ENCODE measurements at regions not wholly inside any gene's neighbourhood (a gene's known extent, or its start where the extent isn't known, plus 50 kb on each side); places are given as distances from the start of the nearest gene placed in this dataset.
"Not testable (repeated sequence)": the region's sequence is repeated elsewhere in the genome, so short reads cannot be mapped to it uniquely, and the experiment has no call there.

DNA sequence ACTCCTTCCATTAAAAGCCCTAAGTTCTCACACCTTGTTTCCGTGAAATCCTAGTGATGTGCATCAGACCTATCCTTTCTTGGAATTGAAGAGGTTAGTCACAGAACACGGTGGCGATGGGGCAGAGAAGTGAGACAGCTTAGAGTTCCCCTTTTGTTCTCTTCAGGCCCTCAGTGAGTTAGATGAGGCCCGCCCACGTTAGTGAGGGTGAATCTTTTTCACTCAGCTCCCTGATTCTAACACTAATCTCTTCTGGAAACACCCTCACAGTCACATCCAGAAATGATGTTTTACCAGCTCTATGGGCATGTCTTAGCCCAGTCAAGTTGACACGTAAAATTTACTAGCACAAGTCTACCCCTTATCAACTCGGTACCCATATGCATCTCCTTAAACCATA is 172.7 kb upstream of the NOX3 start (continued):
- no peak for TF ChIP-seq ZNF462 (CRISPR knock-in tag; IDR thresholded peaks at IDR 0.05)
- no peak for TF ChIP-seq STAT1 (IDR thresholded peaks at IDR 0.05; ENCODE audit: unreplicated experiment)
- no peak for TF ChIP-seq REST (IDR thresholded peaks at IDR 0.05; ENCODE audit: unreplicated experiment)
- TF ChIP-seq ZNF331 (CRISPR knock-in tag; IDR thresholded peaks at IDR 0.05; ENCODE audit: low read depth) = no peak
- TF ChIP-seq EZH2phosphoT487 (IDR thresholded peaks at IDR 0.05; ENCODE audit: unreplicated experiment) = no peak
- TF ChIP-seq NANOG (IDR thresholded peaks at IDR 0.05; ENCODE audit: borderline replicate concordance) = no peak

DNA sequence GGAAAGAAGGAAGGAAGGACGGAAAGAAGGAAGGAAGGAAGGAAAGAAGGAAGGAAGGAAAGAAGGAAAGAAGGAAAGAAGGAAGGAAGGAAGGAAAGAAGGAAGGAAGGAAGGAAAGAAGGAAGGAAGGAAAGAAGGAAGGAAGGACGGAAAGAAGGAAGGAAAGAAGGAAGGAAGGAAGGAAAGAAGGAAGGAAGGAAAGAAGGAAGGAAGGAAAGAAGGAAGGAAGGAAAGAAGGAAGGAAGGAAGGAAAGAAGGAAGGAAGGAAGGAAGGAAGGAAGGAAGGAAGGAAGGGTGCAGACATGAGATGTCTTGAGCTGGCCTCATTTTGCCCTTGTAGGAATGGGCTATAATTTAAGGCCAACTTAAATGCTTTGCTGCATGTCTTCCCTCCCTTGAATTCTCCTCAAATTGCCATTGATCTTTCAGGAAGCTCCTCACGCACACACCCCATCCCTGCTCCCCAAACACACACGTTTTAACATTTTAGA is 172.1 kb upstream of the NOX3 start:
- H3K4me3 Mint-ChIP-seq; H3K27me3 Mint-ChIP-seq (ENCODE audit: insufficient read depth, low read depth, poor library complexity); H3K27ac Mint-ChIP-seq; ATAC-seq; H3F3A ChIP-seq (replicated peaks; ENCODE audit: low read depth); H3K4me3 ChIP-seq; DNase-seq (ENCODE audit: low spot score); H3K79me2 ChIP-seq (replicated peaks; ENCODE audit: insufficient read depth); H3K36me3 Mint-ChIP-seq (ENCODE audit: low read depth); H3K27ac ChIP-seq (ENCODE audit: low read depth); H3K27me3 ChIP-seq (ENCODE audit: insufficient read depth); H4K20me1 ChIP-seq (replicated peaks; ENCODE audit: insufficient read depth); H3K9me3 Mint-ChIP-seq; H3K36me3 ChIP-seq (ENCODE audit: insufficient read depth); H3K9me2 ChIP-seq (ENCODE audit: insufficient read depth); H3K4me2 ChIP-seq: not testable (repeated sequence)
- H2AFZ ChIP-seq = peak overlapping the region; percentile 86; the same call in 1 of the 2 replicates
- H3K4me1 ChIP-seq (ENCODE audit: insufficient read depth) = peaks cover 20% of the 10 kb centered on the region
- peaks cover 19% of the 10 kb centered on the region for H3K4me1 Mint-ChIP-seq

Measured in GM23338 (cell line).